Neural crest cell (in vitro differentiated cells): ENCODE measurements at regions not wholly inside any gene's neighbourhood (a gene's known extent, or its start where the extent isn't known, plus 50 kb on each side); places are given as distances from the start of the nearest gene placed in this dataset.

Experiments
- DNase-seq: peaks from one replicate; pipeline ENCODE4 v3.0.0; 2021; ENCODE audit warnings: low read depth, mixed read lengths, low spot score
- H3K27ac Mint-ChIP-seq: one replicate; pipeline ENCODE4 v1.8.0; 2021; ENCODE audit warnings: mild to moderate bottlenecking, mixed read lengths; ENCODE audit not compliant: unreplicated experiment
- H3K27me3 Mint-ChIP-seq: 2 replicates; pipeline ENCODE4 v1.8.0; 2021; ENCODE audit warnings: low read depth, mild to moderate bottlenecking, mixed read lengths
- H3K36me3 Mint-ChIP-seq: 2 replicates; pipeline ENCODE4 v1.8.0; 2021; ENCODE audit warnings: low read depth, mild to moderate bottlenecking, mixed read lengths
- H3K4me1 Mint-ChIP-seq: 2 replicates; pipeline ENCODE4 v1.8.0; 2021; ENCODE audit warnings: mixed read lengths
- H3K4me3 Mint-ChIP-seq: one replicate; pipeline ENCODE4 v1.8.0; 2021; ENCODE audit warnings: mild to moderate bottlenecking, mixed read lengths
- H3K9me3 Mint-ChIP-seq: 2 replicates; pipeline ENCODE4 v1.8.0; 2021; ENCODE audit warnings: mixed read lengths
- CTCF ChIP-seq: fragments of 200-600 bp; sonication (generic); conservative IDR thresholded peaks from 2 replicates; pipeline ENCODE4 v1.5.0; 2021; ENCODE audit warnings: antibody characterized with exemption, mild to moderate bottlenecking

- H3K4me3 Mint-ChIP-seq, result no peak overlapping the region
- H3K36me3 Mint-ChIP-seq, result no peaks in the 10 kb centered on the region
- H3K27ac Mint-ChIP-seq, result no peak overlapping the region
- no peak for TF ChIP-seq CTCF
- H3K27me3 Mint-ChIP-seq, result peaks cover 4% of the 10 kb centered on the region
- DNase-seq, result no peak
- no peaks in the 10 kb centered on the region for H3K9me3 Mint-ChIP-seq
- peaks cover 4% of the 10 kb centered on the region for H3K4me1 Mint-ChIP-seq
These were observed 193.5 kb upstream of the ALKAL2 start for GRCh38 chr2:481388-481787.

GRCh38 chr2:479490-480176 is 191.7 kb upstream of the ALKAL2 start:
- Mint-ChIP-seq H3K4me3 (no peak overlapping the region), H3K27me3 (peaks cover 4% of the 10 kb centered on the region), H3K36me3 (no peaks in the 10 kb centered on the region), H3K27ac (no peak overlapping the region), H3K9me3 (peaks cover 5% of the 10 kb centered on the region), H3K4me1 (peaks cover 4% of the 10 kb centered on the region)
- no peak for DNase-seq
- no peak for TF ChIP-seq CTCF

- DNase-seq, result no peak
- H3K4me3 Mint-ChIP-seq, result no peak overlapping the region
- H3K9me3 Mint-ChIP-seq, result peaks cover 7% of the 10 kb centered on the region
- peaks cover 4% of the 10 kb centered on the region for H3K4me1 Mint-ChIP-seq
- H3K27me3 Mint-ChIP-seq, result peaks cover 4% of the 10 kb centered on the region
- no peaks in the 10 kb centered on the region for H3K36me3 Mint-ChIP-seq
- TF ChIP-seq CTCF, result no peak
- no peak overlapping the region for H3K27ac Mint-ChIP-seq
These were observed 191.1 kb upstream of the ALKAL2 start for GRCh38 chr2:479031-479430.

GRCh38 chr2:471560-471959 is 183.7 kb upstream of the ALKAL2 start:
- peaks cover 5% of the 10 kb centered on the region for H3K4me1 Mint-ChIP-seq
- DNase-seq, result no peak
- H3K4me3 Mint-ChIP-seq, result no peak overlapping the region
- H3K9me3 Mint-ChIP-seq, result peaks cover 9% of the 10 kb centered on the region
- no peak for TF ChIP-seq CTCF
- H3K27ac Mint-ChIP-seq, result no peak overlapping the region
- H3K27me3 Mint-ChIP-seq, result peaks cover 19% of the 10 kb centered on the region
- no peaks in the 10 kb centered on the region for H3K36me3 Mint-ChIP-seq

GRCh38 chr2:469514-469913 is 181.6 kb upstream of the ALKAL2 start:
- H3K4me1 Mint-ChIP-seq, result peaks cover 5% of the 10 kb centered on the region
- no peak overlapping the region for H3K4me3 Mint-ChIP-seq
- no peak for DNase-seq
- H3K9me3 Mint-ChIP-seq, result peaks cover 4% of the 10 kb centered on the region
- no peak for TF ChIP-seq CTCF
- no peaks in the 10 kb centered on the region for H3K36me3 Mint-ChIP-seq
- peaks cover 20% of the 10 kb centered on the region for H3K27me3 Mint-ChIP-seq
- H3K27ac Mint-ChIP-seq, result no peak overlapping the region
